HUDEP-2 (cell line): ENCODE measurements at regions not wholly inside any gene's neighbourhood (a gene's known extent, or its start where the extent isn't known, plus 50 kb on each side); places are given as distances from the start of the nearest gene placed in this dataset.
"Not testable (repeated sequence)": the region's sequence is repeated elsewhere in the genome, so short reads cannot be mapped to it uniquely, and the experiment has no call there.

Source experiments
- DNase-seq, 76 experiments: peaks; one replicate each; lab custom pipeline; 2025; ENCODE audit not compliant: unreplicated experiment in 76 of 76; lab: John Stamatoyannopoulos, UW

- no peak for DNase-seq
Measured at GRCh38 chr3:137820366-137820765, 56.3 kb downstream of the SOX14 start.

DNA sequence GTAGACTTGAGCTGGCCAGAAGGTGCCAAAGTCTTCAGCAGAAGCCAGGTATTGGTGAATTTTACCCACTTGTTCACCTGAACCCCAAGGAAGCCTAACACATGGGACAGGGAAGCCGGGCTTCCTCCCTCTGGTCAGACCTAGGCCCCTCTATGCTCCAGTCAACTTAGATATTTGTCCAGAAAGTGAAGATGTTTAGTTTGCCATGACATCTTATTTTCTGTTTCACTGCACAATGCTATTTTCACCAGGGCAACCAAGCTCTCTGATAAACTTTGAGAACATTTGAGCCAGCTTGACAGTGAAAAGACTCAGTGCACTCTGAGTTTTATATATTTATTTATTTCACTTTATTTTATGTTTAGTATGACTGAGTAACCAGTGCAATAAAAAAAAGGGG, 71.0 kb downstream of the SOX14 start:
- DNase-seq = no peak

GRCh38 chr3:137845194-137845593, 81.1 kb downstream of the SOX14 start:
- DNase-seq = no peak

GRCh38 chr3:137845666-137846065, 81.6 kb downstream of the SOX14 start:
- no peak for DNase-seq

DNA sequence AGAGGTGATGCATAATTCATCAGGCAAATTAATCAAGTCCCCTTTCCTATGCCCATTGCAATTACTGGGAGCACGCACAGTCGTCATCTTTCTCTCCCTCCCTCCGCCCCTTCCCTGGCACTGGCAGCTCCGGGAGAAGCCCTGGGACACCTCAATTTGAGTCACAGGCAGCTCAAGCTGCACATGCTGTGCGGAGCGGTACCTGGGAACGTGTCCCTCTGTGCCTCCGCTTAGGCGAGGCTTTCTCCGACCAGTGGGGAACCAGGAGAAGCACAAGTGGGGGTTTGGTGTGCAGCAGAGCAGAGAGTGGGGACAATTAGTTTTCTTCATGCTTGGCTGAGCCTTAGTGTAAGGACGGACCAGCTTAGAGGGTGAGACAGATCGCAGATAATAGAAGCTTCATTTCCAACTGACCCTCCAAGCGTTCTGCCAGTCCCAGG, 88.3 kb downstream of the SOX14 start:
- no peak for DNase-seq

GRCh38 chr3:137854533-137855261, 90.6 kb downstream of the SOX14 start:
- no peak for DNase-seq

- DNase-seq = no peak
Measured at GRCh38 chr3:137866001-137866400, 101.9 kb downstream of the SOX14 start.

GRCh38 chr3:137866933-137867332, 102.8 kb downstream of the SOX14 start:
- DNase-seq = no peak

DNA sequence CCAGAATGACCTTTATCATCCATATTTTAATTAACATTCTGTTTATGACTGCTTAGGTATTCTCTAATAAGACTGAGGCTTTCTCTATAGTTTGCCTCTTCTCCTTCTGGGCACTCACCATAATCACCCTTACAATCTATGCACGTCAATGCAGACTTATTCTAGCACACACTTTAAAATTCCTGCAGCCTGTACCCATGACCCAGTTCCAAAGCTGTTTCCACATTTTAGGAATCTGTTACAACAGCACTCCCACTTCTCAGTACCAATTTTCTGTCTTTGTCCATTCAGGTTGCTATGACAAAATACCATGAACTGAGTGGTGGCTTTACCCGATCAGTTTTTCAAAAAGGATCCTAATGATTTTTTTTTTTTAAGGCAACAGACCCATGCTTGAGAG, 103.5 kb downstream of the SOX14 start:
- no peak for DNase-seq

GRCh38 chr3:137869022-137869421, 104.9 kb downstream of the SOX14 start:
- DNase-seq = no peak

DNA sequence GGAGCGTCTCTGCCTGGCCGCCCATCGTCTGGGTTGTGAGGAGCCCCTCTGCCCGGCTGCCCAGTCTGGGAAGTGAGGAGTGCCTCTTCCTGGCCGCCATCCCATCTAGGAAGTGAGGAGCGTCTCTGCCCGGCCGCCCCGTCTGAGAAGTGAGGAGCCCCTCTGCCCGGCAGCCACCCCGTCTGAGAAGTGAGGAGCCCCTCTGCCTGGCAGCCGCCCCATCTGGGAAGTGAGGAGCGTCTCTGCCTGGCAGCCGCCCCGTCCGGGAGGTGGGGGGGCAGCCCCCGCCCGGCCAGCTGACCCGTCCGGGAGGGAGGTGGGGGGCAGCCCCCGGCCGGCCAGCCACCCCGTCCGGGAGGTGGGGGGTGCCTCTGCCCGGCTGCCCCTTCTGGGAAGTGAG, 108.5 kb downstream of the SOX14 start:
- DNase-seq = not testable (repeated sequence)

GRCh38 chr3:137896842-137897241, 113.1 kb upstream of the CLDN18 start:
- not testable (repeated sequence) for DNase-seq

- DNase-seq = no peak
Measured at GRCh38 chr3:137906985-137907649, 102.8 kb upstream of the CLDN18 start.

GRCh38 chr3:137924628-137925027, 85.3 kb upstream of the CLDN18 start:
- DNase-seq = no peak

DNA sequence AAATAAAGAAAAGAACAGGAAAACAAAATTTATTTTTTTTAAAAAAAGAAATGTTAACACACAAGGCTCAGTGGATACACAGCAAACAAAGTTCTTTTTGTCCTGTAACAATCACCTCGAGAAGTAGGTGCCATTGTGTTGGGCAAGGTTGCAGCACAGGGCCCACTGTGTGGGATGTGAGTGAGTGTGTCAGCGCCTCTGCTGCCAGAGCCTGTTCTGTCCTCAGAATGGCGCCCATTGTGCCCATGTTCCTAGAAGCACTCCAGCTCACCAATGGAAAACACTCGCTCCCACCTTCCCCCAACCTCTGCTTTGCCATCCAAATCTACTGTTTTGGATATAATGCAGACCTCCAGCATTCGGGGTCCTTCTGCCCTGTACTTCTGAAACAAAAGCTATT, 84.9 kb upstream of the CLDN18 start:
- no peak for DNase-seq

GRCh38 chr3:137926991-137927390, 83.0 kb upstream of the CLDN18 start:
- DNase-seq = no peak

- DNase-seq = no peak
Measured at GRCh38 chr3:137930976-137931375, 79.0 kb upstream of the CLDN18 start.

DNA sequence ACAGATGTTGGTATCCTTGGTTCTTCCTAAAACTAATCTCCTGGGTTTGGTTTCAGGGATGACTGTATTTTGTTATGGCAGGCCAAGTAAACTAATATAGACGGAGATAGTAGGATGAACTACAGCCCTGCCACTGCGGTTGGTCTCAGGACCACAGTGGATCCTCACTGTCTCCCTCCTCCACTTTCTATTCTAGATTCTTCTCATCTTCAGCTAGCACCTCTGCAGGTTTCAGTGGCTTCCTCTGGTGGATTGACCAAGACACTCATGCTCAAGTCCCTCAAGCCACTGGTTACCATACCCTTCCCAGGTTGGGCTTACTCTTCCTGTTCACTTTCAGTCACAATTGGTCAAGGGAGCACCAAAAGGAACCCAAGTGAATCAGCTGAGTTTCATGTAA, 71.1 kb upstream of the CLDN18 start:
- DNase-seq = no peak

DNA sequence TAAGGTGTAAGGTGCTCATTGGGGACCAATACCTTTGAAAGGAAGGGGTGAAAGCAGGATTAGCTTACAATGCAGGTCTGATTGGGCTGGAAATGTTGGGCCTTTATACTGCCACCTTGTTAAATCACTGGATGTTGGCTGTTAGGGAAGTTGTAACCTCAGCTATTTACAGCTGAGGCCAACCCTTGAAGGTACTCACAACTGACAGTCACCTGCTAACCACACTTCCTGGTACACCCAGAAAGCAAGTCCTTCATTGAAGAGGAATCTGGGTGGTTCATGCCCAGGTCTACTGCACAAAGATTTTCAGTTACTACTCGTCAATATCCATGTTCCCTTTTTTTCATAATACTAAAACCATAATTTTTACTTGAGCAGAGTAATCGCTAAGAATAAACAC, 65.4 kb upstream of the CLDN18 start:
- no peak for DNase-seq

GRCh38 chr3:137946356-137946973, 63.5 kb upstream of the CLDN18 start:
- DNase-seq = peak in 46 of 76 experiments; percentile 0 to 71 (median 22)

- DNase-seq = no peak
Measured at GRCh38 chr3:137947117-137947516, 62.8 kb upstream of the CLDN18 start.
